NCI-H524 (cell line): ENCODE measurements at regions not wholly inside any gene's neighbourhood (a gene's known extent, or its start where the extent isn't known, plus 50 kb on each side); places are given as distances from the start of the nearest gene placed in this dataset.
A peak's percentile ranks its signal among the peaks of the same experiment; 100 is the strongest.

Experiments used
- DNase-seq, 2 experiments: peaks; one replicate each; lab custom pipeline; 2025; lab: John Stamatoyannopoulos, UW

DNA sequence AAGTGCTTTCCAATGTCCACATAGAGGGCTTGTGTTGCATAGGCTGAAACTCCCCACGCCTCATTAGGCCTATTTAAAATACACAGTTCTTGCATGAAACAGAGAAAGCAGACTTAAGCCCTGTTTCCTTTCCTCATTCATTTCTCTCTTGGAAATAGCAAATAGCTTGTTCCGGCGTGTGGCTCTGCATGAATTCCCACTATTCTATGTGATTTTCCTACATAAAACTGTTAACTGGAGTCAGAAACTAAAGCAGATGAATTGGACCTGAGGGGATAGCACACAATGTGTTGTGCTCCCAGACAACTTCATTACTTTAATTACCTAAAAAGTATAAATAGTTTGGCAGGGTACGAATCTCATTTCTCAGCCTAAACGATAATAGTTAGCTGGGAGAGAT, 981.5 kb downstream of the SORCS1 start:
- DNase-seq = no peak

DNA sequence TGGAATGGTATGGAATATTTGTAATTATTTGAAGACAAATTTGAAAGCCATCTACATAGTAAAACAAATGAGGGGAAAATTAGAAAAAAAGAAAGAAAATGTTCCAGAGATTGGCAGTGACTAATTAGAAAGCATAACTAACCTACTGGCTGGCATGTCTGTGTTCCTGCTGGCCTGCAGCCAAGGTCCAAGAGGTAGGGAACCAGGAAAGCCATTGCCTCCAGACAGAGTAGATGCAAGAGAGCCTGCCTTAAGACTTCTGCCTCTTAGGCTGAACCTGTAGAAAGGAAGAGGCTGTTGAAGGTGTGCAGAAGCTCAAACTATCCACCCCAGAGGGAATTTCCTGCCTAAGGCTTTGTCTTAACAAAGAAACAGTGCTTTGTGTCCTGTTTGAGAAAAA, 982.0 kb downstream of the SORCS1 start:
- no peak for DNase-seq

DNA sequence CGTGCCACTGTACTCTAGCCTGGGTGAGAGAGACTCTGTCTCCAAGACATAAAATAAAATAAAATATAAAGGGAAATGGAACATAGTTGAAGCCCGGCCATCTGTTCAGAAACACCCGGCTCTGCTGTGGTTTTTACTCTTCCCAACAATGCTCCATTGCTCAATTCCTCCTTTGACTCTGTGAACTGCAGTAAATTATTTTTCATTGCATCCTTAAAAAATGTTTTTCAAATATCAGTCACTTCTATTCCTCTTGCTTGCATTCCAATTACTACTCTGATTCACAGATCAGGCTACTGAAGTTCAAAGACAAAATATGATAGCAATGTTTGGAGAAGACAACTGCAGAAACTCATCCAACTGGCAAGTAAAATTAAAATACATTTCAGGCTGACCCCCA, 983.0 kb downstream of the SORCS1 start:
- DNase-seq = no peak

DNA sequence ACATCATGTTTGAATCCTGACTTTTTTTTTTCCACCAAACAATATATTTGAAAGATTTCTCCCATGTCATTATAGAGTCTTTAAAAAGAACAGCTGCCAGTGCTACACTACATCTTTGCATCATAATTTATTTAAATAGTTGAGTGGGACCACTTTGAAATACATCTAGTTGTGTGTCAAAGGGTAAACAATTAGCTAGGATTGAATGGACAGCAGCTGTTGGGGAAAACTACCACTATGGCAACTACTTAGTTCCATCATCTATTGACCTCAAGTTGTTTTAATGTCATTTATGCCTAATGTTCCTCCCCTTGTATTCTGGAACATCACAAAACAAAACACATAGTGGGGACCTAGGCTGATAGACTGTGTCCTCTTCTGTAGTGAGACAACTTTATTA, 985.1 kb downstream of the SORCS1 start:
- DNase-seq = no peak

DNA sequence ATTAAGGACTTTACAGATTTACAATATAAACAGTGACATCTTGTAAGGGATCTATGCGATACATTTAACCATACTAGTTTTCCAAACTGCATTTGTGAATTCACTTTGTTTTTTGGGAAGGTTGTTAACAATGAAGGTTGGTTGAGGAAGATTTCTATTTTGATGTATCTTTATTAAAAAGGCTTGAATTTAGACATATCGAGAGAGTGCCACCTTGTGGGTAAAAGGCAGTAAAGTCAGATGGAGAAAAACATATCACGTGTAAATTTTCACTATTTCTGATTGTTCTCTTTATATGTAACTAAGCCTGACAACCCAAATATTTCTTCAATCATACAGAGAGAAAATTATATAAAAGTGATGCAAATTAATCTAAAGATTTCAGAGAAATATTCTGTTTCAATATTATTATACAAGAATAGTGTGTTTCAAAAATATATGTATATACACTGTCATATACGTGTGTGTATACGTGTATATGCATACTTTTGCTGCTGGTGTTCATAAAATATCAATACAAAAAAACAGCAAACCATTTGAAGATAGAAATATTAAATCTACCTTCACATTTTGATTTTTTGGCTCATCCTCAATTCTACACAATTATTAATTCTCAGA, 988.6 kb downstream of the SORCS1 start:
- DNase-seq = peak in 1 of 2 experiments; percentile 0

DNA sequence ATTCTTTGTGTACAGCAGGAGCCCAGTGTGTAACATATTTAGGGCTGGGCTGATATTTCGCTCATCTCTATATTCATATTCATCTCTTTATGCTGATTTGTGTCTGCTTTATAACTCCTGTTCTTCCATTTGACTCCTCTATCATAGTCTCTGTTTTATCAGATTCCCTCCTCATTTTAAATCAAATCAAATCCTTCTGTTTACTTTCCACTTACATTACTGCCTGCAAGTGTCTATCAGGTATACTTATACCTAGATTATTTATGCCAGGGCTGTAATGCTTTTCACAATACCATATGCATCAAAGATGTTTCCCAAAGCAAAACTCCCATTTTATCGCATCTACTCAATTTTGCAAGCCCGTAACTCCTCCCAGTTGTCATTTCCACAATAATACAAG, 990.7 kb downstream of the SORCS1 start:
- DNase-seq = no peak

DNA sequence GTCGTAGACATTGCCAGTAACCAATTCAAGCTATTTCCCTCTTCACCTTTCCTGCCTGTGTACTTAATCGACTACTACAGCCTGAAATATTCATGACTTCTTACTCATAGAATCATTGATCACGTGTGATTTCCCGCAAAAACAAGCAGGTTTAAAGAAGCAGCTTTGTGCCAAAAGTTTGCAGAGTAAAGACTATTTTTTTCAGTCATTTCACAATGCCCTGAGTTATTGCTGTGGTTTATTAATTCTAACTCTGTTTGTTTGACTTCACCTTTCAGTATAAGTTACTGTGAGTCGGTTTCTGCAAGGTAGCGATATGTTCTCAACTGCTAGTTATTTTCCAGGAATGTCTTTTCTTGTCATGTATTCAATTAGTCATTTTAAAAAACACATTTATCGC, 995.3 kb downstream of the SORCS1 start:
- DNase-seq = no peak

DNA sequence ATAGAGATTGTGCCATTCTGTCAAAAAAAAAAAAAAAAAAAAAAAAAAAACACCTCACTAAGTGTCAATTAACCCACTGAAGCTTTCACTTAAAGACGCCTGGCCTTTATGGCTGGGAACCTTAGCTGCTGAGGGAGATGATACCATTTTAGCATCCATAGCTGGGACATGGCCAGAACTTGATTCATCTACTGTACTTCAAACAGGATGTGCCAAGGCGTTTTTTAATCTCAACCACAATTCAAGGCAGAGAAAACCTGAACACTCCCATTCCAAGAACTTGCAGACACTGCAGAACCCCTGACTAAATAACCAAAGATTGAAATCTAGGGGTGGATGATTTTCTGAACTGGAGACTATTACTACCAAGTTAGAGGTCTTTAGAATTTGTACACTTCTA, 996.6 kb downstream of the SORCS1 start:
- DNase-seq = no peak

DNA sequence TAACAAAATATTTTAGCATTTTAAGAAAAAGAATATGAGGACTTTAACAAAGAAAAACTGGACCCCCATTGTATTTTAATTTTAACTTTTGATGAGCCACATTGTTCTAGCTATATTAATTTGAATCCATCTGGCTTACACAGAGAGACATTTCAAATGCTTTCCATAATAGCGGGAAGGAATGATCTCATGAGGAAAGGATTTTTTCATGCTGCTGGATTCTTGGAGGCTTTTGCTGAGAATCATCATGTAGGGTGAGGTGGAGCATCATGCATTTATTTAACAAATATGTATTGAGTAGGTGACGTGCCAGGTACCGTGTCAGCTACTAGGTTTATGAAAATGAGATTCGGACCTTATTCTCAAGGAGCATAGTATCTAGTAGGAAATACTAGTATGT, 1006.3 kb downstream of the SORCS1 start:
- no peak for DNase-seq

DNA sequence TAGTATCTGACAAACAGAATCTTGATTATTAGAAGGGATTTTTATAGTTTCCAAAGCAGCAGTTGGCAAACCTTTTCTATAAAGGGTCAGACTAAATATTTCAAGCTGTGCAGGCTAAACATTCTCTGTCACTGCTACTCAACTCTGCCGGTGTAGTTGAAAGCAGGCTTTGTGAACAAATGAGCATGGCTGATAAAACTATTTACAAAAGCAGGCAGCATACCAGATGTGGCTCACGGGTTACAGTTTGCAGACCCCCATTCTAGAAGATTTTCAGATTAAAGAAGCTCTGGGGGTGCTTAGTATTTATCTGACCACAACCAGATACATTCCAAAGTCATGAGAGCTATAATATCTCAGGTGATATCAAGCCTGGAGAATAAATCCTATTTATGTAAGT, 1017.5 kb downstream of the SORCS1 start:
- DNase-seq = no peak

DNA sequence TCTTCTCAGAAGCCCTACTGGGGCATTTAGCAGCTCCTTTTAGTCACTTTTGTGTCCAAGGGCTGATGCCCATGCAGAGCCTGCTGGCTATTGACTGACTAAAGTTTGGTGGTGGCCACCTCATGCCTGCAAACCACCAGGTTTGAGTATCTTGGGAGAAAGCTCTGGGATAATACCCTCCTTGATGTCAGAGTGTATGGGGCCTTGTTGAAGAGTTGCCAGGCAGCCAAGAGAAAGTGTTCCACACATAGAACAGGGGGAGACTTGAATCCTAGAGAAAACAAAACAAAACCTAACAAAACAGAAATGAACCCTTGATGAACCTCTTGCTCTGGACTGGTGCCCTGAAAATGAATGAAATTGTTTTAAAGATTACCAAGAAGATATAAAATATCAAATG, 1024.6 kb downstream of the SORCS1 start:
- DNase-seq = no peak

DNA sequence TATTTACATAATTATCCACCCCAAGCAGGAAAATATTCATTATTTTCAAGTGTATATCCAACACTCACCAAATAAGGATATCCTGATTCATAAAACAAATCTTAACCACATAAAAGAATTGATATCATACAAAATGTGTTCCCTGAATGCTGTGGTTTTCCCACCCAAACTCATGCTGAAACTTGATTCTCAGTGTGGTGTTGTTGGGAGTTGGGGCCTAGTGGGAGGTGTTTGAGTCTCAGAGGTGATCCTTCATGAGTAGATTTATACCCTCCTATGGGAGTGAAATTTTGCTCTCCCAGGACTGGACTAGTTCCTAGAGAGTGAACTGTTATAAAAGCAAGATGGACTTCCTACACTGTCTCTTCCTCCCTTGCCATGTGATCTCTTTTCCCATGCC, 1028.3 kb downstream of the SORCS1 start:
- no peak for DNase-seq

DNA sequence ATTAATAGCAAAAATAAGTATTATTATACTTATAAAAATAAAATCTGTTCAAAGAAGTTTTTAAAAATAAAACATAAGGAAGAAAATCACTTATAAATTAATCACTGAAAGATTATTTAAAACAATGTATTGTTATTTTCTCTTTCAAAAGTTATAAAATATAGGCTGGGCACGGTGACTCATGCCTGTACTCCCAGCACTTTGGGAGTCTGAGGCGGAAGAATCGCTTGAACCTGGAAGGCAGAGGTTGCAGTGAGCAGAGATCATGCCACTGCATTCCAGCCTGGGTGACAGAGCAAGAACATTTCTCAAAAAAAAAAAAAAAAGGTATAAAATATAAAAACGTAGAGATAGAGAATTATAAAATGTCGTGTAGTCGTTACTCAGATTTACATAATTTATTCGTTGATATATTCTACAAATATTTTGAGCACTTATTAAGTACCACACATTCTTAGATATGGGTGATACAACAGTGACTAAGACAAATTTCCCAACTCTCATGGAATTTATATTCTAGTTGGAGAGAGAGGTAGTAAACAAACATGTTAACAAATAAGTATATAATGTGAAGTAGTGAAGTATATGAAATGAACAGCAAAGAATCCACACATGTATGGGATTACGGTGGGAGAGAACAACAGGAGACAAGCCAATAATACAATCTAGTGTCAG, 1030.0 kb downstream of the SORCS1 start:
- no peak for DNase-seq

DNA sequence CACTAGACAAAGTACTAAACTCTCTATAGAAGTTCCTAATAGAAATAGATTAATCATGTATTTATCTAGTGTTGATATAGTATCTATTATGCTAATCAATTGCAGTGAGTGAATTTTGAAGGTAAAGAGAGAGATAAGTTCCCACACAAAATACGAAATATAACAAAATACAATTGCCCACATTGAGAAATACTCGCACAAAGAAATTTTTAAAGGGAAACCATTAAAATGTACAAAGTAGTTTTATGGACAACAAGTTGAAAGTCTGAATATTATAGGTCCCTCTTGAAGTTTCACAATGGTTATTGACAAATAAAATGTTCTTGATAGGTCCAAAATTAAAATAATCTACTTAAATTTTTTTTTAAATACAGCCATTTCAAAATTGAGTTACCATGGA, 1031.1 kb downstream of the SORCS1 start:
- DNase-seq = no peak

DNA sequence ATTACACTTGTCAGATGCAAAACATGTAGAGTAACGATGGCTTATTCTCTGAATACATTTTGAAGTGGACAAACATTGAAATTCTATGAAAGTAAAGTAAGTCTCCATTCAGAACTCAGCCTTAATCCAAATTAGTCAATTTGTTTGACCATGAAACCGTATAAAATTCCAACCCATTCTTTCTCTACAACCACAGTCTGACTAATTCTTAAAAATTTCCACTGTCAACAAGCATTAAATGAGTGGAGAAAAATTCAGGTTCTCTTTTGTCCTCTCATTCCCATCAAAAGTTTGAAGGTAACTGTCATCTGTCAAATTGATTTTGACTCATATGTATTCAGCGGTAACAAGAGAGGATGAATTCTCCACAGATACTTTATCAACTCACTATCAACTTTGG, 1031.5 kb downstream of the SORCS1 start:
- DNase-seq = no peak

DNA sequence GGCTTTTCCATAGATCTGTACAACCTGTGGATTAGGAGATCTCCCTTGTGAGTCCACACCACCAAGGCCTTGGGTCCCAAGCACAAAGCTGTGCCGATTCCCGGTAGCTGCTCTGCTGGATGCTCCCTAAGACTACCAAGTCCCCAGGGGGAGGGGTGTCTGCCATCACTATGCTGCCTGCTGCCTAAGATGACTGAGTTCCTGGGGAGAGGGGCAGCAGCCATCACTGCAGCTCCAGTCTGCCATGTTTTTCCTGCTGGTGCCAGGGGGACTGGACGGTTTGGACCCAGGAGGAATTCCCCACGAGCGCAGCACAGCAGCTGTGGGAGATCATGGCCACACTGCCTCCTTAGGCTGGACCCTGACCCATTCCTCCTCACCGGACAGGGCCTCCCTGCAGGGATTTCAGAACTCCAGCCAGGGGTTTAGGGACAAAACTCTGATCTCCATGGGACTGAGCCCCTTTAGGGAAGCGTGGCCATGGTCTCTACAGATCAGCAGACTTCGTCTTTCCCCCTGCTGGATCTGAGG, 1049.8 kb downstream of the SORCS1 start:
- no peak for DNase-seq

DNA sequence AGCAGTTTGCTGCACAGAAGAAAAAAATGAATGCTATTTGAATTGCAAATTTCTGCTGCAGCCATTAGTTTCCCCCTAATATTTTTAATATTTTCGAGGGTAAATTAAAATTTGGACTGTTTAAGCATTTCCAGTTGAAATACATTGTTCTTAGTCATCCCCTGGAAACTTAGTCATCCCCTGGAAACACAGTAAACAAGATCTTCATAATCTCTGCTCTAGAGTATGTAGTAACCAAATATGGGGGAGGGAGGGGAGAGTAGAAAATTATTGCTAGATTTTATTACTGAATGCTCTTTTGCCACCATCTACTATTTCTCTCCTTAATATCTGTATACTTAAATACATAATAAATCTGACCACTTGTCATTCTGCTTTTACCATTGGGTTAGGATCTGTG, 1053.3 kb downstream of the SORCS1 start:
- DNase-seq = no peak

DNA sequence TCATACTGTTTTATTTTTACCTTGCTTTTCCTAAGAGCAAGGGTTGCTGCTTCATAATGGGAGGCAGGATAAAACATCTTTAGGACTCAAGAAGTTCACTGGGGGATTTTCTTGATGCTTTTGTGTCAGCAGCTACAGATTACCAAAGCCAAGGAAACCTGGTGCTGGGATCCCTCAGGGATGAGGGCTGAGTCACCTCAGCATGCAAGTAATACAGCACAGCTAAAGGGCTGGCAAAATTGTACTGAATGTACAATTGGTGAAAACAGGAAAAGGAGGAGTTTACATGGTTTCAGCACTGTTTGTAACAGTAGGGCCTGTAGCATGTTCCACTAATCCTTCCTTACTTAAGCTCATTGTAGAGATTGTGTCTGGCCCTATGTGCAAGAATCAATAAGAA, 1056.8 kb downstream of the SORCS1 start:
- no peak for DNase-seq

DNA sequence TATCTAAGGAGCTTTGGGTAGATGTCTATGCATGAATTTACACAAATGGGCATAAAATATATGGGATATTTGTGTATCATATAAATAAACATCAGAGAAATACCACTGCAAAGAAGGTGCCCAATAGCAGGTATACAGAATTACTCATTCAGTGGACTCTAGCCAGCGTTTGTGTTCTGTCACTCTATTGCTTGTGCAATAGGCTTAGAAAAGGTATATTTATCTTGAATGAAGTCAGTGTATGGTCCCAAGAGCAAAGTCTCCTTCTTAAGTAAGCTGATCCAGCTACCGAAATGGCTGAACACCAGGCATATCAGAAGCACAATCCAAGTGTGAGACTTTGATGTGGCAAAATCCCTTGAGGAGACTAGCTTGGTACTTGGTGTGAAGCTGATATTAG, 1058.4 kb downstream of the SORCS1 start:
- DNase-seq = no peak

DNA sequence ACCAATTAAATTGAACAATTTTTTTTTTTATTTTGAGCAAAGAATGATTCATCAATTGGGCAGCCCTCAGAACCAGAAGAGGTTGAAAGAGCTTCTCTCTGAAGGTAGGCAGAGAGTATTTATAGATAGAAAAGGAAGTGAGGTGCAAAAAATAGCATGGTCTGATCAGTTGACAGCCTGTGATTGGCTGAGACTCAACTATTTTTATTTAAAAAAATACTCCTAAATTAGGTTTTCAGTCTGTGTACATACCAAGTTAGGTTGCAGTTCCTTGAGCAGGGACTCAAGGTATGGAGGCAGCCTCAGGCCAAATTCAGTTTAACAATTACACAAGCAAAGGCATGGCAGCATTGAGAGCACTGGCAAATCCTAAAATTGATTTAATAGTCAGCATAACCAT, 1074.7 kb downstream of the SORCS1 start:
- no peak for DNase-seq

DNA sequence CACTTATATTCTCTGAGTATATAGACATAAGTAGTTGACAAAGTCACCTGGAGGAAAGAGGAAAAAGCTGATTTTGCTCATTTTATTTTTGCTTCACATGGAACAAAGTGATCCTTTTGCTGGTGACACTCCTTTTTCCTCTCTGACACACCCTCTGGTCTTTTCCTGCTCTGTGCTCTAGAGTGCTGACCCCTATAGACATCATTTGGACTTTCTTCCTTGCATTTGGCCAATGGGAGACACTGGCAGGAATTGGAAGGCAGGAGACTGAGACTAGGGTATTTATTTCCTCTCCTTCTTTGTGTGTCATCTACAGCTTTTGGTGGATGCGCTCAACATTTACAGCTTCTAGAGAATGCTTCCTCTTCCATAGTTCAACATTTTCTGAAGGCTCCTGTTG, 1078.1 kb downstream of the SORCS1 start:
- no peak for DNase-seq

DNA sequence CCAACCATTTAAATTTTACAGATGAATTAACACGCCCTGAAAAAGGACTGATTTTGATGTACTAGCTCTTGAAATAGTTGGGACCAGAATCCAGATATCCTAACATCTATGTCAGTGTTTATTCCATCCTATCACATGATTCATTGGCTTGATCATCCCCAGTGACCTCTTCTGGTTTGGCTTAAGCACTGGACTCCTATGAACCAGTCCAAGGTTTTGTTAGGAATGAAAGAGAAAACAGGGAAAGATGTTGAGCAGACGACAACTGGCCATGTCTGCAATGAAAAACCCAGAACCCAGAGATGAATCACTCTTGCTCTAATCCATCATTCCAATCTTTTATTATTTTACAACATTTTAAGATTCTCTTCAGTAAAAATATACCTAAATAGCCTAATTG, 1080.9 kb downstream of the SORCS1 start:
- DNase-seq = no peak

DNA sequence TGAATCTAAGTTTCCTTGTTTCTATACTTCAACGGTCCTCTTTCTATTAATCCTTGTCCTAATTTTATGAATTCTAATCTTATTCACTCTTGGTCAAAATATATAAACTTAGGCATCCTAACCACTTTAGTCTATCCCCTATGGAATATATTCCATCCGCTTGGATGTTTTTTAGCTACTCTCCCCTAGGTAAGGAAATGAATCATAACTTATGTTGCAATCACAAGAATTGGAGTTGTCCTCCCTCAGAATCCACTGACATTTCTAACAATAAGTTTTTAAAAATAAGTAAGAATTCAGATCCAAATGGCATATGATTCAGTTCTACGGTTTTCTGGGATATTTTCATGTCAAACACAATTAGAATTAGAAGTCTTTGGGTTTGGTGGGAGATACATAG, 1081.6 kb downstream of the SORCS1 start:
- DNase-seq = no peak
